Adrenal gland (tissue), 5 donors: ENCODE measurements at regions not wholly inside any gene's neighbourhood (a gene's known extent, or its start where the extent isn't known, plus 50 kb on each side); places are given as distances from the start of the nearest gene placed in this dataset.

Experiments
- CTCF ChIP-seq, 6 experiments: fragments of 450-650 bp in 4 of 6; fragments of 200-600 bp in 2 of 6; sonication (generic) in 1 of 6; IDR thresholded peaks; 1 replicate in 5 of 6; 2 replicates in 1 of 6; pipeline versions ENCODE4 v1.5.1 to v1.8.0; 2016 to 2021; ENCODE audit warnings: antibody characterized with exemption in 6 of 6, mild to moderate bottlenecking in 2 of 6, moderate library complexity in 1 of 6
- POLR2A ChIP-seq, 2 donors: fragments of 450-650 bp; IDR thresholded peaks; one replicate each; pipeline ENCODE4 v1.6.1; 2017; ENCODE audit warnings: antibody characterized with exemption in 2 of 2, mild to moderate bottlenecking in 2 of 2, moderate library complexity in 1 of 2
- donor health status: DM: no; HTN: no; CAD: no.

- TF ChIP-seq CTCF (IDR thresholded peaks at IDR 0.05) (no peak), POLR2A (IDR thresholded peaks at IDR 0.05) (no peak)
Measured at GRCh38 chr3:40768046-40768445, 243.3 kb downstream of the ZNF621 start.
